Motor neuron (in vitro differentiated cells): ENCODE measurements at regions not wholly inside any gene's neighbourhood (a gene's known extent, or its start where the extent isn't known, plus 50 kb on each side); places are given as distances from the start of the nearest gene placed in this dataset.

Experiments used
- ATAC-seq, 8 experiments: fragments of 200-7000 bp; cut with Tn5 transposase; replicated peaks in 6 of 8; 2 replicates each; pipeline ENCODE4 v1.8.0; 2021; ENCODE audit warnings: mild to moderate bottlenecking in 8 of 8, moderate library complexity in 8 of 8
- H3K27ac ChIP-seq, 2 donors: fragments of 250-450 bp; sonication (Bioruptor Pico); 2 replicates each; pipeline ENCODE4 v1.9.0; 2021; ENCODE audit warnings: antibody characterized with exemption in 2 of 2, mild to moderate bottlenecking in 2 of 2, moderate library complexity in 1 of 2
- H3K4me1 ChIP-seq, 2 donors: fragments of 250-450 bp; sonication (Bioruptor Pico); replicated peaks in 1 of 2; 2 replicates each; pipeline ENCODE4 v1.6.1; 2021; ENCODE audit warnings: antibody characterized with exemption in 2 of 2, mild to moderate bottlenecking in 2 of 2, moderate library complexity in 1 of 2
- H3K4me3 ChIP-seq, 5 donors: fragments of 250-450 bp; sonication (Bioruptor Pico); 2 replicates each; pipeline ENCODE4 v1.9.0; 2021; ENCODE audit warnings: antibody characterized with exemption in 5 of 5, mild to moderate bottlenecking in 5 of 5, moderate library complexity in 4 of 5
- WGBS, 10 experiments: fragments of 450-650 bp; shearing (Covaris generic); methylation state at CpG; one replicate each; pipeline ENCODE4 v1.0.0; 2022; 5-methylcytosine and 5-hydroxymethylcytosine counted together
- in situ Hi-C, 9 experiments: fragments of 400-800 bp; cut with MboI; loops; one replicate each; pipeline ENCODE4 v1.15.0; 2021; ENCODE audit warnings: low sequenced_read_pairs in 9 of 9, low pct_unique_long_range_greater_than_20kb in 2 of 9; ENCODE audit not compliant: unreplicated experiment in 9 of 9

DNA sequence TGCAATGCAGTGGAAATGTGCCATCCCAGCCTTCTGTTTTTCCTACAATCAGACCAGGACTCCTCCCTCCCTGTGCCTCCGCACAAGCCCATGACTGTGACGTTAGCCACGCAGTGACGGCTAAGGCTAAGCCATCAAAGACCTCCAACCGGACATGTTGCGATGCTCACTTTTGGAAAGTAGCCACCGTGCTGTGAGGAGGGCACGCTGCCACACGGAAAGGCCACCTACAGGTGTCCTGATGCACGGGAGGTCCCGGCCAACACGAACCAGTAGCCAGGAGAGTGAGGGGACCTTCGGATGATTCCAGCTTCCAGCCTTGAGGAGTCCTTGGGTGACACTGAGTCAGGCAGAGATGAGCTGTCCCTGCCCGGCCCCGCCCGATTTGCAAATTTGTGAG is 53.9 kb downstream of the FOXL1 start:
- H3K4me3 ChIP-seq = no peak overlapping the region
- peaks cover 4 to 10% of the 10 kb centered on the region in 2 donors for H3K4me1 ChIP-seq
- no peak for ATAC-seq
- no peak overlapping the region for H3K27ac ChIP-seq
- in situ Hi-C loops = no loop called here
- 77 to 97% (median 94%) methylated on average over 3 to 15 of the region's 16 CpGs; no CpG with 5 or more reads in 5 of the 10 experiments for WGBS, 10 experiments

- in situ Hi-C loops = no loop called here
- H3K27ac ChIP-seq = no peak overlapping the region
- H3K4me1 ChIP-seq = peaks cover 4 to 10% of the 10 kb centered on the region in 2 donors
- ATAC-seq = no peak
- 76 to 96% (median 87%) methylated on average over 7 to 8 of the region's 8 CpGs for WGBS, 10 experiments
- H3K4me3 ChIP-seq = no peak overlapping the region
Observed at GRCh38 chr16:86632944-86633343, 54.6 kb downstream of the FOXL1 start.

- Histone ChIP-seq H3K4me3 (no peak overlapping the region), H3K4me1 (peaks cover 4 to 6% of the 10 kb centered on the region in 2 donors), H3K27ac (no peak overlapping the region)
- 80 to 100% (median 100%) methylated on average over 1 of the region's 1 CpG; no CpG with 5 or more reads in 4 of the 10 experiments for WGBS, 10 experiments
- in situ Hi-C loops = no loop called here
- peak in 3 of 8 experiments; percentile 27 to 79 (median 69) for ATAC-seq
Observed at GRCh38 chr16:86634292-86634691, 55.9 kb downstream of the FOXL1 start.

DNA sequence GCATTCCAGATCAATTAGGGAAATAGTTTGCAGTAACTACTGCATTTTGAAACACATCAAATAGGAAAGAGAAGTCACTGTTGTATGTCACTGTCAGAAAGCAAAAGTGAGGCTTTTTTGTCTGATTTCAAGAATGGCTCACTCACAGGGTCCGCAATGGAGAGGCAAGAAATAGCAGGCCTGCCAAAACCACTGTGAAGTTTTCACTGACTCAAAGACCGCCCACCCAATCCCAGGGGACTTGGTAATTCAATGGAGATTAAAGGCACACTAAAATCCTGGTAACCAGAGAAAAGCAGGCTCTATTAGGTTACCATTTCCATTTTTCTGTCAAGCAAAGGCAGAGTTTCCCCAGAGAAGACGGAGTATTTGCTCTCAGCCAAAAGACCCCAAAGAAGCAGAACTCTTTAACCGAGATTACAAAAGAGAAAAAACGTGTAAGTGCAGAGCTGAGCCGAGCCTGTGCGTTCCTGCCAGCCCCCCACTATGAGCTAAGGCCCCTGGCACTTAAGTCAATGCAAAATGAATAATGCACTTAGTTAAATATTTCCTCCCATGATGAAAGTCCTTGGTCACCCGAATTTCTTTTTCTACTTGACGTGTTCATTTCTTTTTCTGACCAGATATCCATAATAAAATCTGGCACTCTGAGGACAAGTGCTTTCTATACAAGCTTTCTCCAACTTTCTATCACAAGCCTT is 57.0 kb downstream of the FOXL1 start:
- 16 to 71% (median 44%) methylated on average over 4 to 9 of the region's 9 CpGs; no CpG with 5 or more reads in 1 of the 10 experiments for WGBS, 10 experiments
- Histone ChIP-seq H3K27ac (no peak overlapping the region), H3K4me3 (no peak overlapping the region), H3K4me1 (peaks cover 4 to 5% of the 10 kb centered on the region in 2 donors)
- ATAC-seq = peak in 1 of 8 experiments; percentile 53
- in situ Hi-C loops = no loop called here

- Histone ChIP-seq H3K4me1 (peaks cover 4 to 5% of the 10 kb centered on the region in 2 donors), H3K4me3 (no peak overlapping the region), H3K27ac (no peak overlapping the region)
- WGBS, 10 experiments = 58 to 100% (median 87%) methylated on average over 1 to 12 of the region's 12 CpGs
- ATAC-seq = no peak
- in situ Hi-C loops = no loop called here
Observed at GRCh38 chr16:86635926-86636325, 57.6 kb downstream of the FOXL1 start.

- WGBS, 10 experiments = 50 to 100% (median 69%) methylated on average over 1 of the region's 2 CpGs; no CpG with 5 or more reads in 6 of the 10 experiments
- ATAC-seq = no peak
- Histone ChIP-seq H3K27ac (no peak overlapping the region), H3K4me3 (no peak overlapping the region), H3K4me1 (peaks cover 4 to 5% of the 10 kb centered on the region in 2 donors)
- in situ Hi-C loops = no loop called here
Observed at GRCh38 chr16:86637744-86638143, 59.4 kb downstream of the FOXL1 start.

DNA sequence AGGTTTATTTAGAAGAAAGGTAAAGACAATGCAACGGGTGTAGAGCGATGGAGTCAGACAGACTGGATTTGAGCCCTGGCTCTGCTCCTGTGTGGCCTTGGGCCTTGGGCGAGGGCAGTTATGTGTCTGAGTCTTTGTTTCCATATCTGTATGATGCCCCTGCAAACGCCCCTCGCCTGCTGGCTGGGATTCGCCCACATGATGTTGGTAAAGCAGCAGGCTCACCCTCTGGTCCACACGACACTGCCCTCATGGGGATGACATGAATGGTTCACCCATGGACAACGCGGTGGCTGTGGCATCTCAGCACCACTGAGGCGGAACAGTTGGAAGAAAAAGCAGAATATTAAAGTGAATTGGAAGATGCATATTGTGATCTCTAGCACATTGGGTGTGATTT is 60.3 kb downstream of the FOXL1 start:
- Histone ChIP-seq H3K27ac (no peak overlapping the region), H3K4me3 (no peak overlapping the region), H3K4me1 (peaks cover 4 to 5% of the 10 kb centered on the region in 2 donors)
- WGBS, 10 experiments = 60 to 100% (median 93%) methylated on average over 1 to 10 of the region's 10 CpGs; no CpG with 5 or more reads in 2 of the 10 experiments
- in situ Hi-C loops = no loop called here
- no peak for ATAC-seq

DNA sequence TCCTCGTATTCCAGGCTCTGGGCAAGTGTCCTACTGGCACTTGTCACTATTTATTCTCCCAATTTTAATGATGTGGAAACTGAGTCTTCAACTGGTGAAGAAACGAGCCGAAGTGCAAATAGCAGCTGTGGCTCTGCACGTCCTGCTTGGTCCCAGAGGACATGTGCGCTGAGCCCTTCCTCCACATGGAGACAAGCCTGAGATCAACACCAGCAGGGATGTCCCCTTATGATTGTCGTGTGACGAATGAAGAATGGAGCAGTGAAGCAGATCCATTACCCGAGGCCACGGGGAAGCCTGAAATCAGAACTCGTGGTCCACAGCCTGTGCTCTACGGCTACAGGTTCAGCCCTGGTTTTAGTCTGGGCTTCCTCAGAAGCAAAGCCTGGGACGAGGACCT is 61.0 kb downstream of the FOXL1 start:
- WGBS, 10 experiments = 55 to 100% (median 90%) methylated on average over 2 to 10 of the region's 12 CpGs; no CpG with 5 or more reads in 3 of the 10 experiments
- no peak overlapping the region for H3K4me3 ChIP-seq
- peaks cover 4 to 5% of the 10 kb centered on the region in 2 donors for H3K4me1 ChIP-seq
- in situ Hi-C loops = no loop called here
- H3K27ac ChIP-seq = no peak overlapping the region
- no peak for ATAC-seq

GRCh38 chr16:86640265-86640843 is 62.0 kb downstream of the FOXL1 start:
- Histone ChIP-seq H3K4me3 (no peak overlapping the region), H3K27ac (no peak overlapping the region), H3K4me1 (peaks cover 1 to 4% of the 10 kb centered on the region in 2 donors)
- peak in 5 of 8 experiments; percentile 83 to 93 (median 87) for ATAC-seq
- in situ Hi-C loops = no loop called here
- WGBS, 10 experiments = 51 to 100% (median 70%) methylated on average over 1 to 5 of the region's 13 CpGs; no CpG with 5 or more reads in 3 of the 10 experiments

- peaks cover 0 to 2% of the 10 kb centered on the region in 2 donors for H3K4me1 ChIP-seq
- in situ Hi-C loops = no loop called here
- ATAC-seq = no peak
- no peak overlapping the region for H3K27ac ChIP-seq
- H3K4me3 ChIP-seq = no peak overlapping the region
- 0 to 100% (median 80%) methylated on average over 1 of the region's 1 CpG; no CpG with 5 or more reads in 5 of the 10 experiments for WGBS, 10 experiments
Observed at GRCh38 chr16:86642087-86642486, 63.7 kb downstream of the FOXL1 start.

- ATAC-seq = no peak
- in situ Hi-C loops = no loop called here
- 0 to 91% (median 64%) methylated on average over 2 to 6 of the region's 6 CpGs for WGBS, 10 experiments
- peaks cover 0 to 2% of the 10 kb centered on the region in 2 donors for H3K4me1 ChIP-seq
- no peak overlapping the region for H3K4me3 ChIP-seq
- H3K27ac ChIP-seq = no peak overlapping the region
Observed at GRCh38 chr16:86643671-86644070, 65.3 kb downstream of the FOXL1 start.

DNA sequence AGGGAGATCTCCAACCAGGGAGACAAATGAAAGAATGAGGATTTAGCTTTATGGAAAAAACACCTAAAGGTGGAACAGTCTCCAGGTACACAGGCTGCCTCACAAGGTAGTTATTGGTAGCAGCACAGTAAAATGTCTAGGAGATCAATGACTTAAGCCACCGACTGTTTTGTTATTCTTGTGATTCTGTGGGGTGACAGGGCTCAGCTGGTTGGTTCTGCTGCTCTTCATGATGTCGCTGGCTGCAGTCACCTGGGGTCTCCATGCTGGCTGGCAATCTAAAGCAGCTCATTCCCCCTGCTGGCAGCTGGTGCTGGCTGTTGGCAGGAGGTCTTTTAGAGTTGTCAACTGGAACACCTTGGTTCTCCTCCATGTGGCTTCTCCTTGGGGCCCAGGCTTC is 69.2 kb downstream of the FOXL1 start:
- 80 to 91% (median 85%) methylated on average over 1 to 2 of the region's 2 CpGs; no CpG with 5 or more reads in 6 of the 10 experiments for WGBS, 10 experiments
- H3K4me3 ChIP-seq = no peak overlapping the region
- no peak overlapping the region for H3K27ac ChIP-seq
- ATAC-seq = no peak
- no peaks in the 10 kb centered on the region for H3K4me1 ChIP-seq
- in situ Hi-C loops = no loop called here

DNA sequence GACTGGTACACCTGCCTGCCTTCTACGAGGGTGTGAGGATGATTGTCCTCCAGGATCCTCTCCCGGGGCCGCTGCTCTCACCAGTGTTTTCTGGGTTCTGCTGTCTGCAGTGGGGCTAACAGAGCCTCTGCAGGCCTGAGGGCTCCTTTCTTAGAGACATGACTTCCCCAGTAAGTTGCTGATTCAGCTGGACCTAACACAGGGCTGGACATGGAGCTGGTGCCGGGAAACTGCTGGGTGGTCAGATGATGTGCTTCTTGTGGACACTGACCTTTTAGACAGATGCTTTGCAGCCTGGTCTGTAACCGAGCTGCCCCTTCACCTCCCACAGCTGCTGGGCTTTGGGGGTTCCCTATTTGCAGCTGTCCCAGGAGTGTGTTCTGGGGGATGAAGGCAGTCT is 71.5 kb downstream of the FOXL1 start:
- H3K4me3 ChIP-seq = no peak overlapping the region
- WGBS, 10 experiments = 55 to 90% (median 62%) methylated on average over 1 to 3 of the region's 5 CpGs; no CpG with 5 or more reads in 6 of the 10 experiments
- in situ Hi-C loops = no loop called here
- H3K4me1 ChIP-seq = no peaks in the 10 kb centered on the region
- peak in 1 of 8 experiments; percentile 83 for ATAC-seq
- no peak overlapping the region for H3K27ac ChIP-seq
